ENCODE measurements at regions not wholly inside any gene's neighbourhood (a gene's known extent, or its start where the extent isn't known, plus 50 kb on each side); places are given as distances from the start of the nearest gene placed in this dataset.

- no peak for TF ChIP-seq CTCF (IDR thresholded peaks at IDR 0.05)
Measured at GRCh38 chr18:71233177-71233576, 944.3 kb downstream of the SOCS6 start.

- no peak for TF ChIP-seq CTCF (IDR thresholded peaks at IDR 0.05)
Measured at GRCh38 chr18:71223486-71223885, 934.6 kb downstream of the SOCS6 start.

- no peak for TF ChIP-seq CTCF (IDR thresholded peaks at IDR 0.05)
Measured at GRCh38 chr18:71221405-71221804, 932.6 kb downstream of the SOCS6 start.

GRCh38 chr18:71212222-71212621 lies 923.4 kb downstream of the SOCS6 start:
- TF ChIP-seq CTCF (IDR thresholded peaks at IDR 0.05) = no peak

GRCh38 chr18:71209944-71210343 lies 921.1 kb downstream of the SOCS6 start:
- TF ChIP-seq CTCF (IDR thresholded peaks at IDR 0.05) = no peak

GRCh38 chr18:71194438-71194837 lies 905.6 kb downstream of the SOCS6 start:
- no peak for TF ChIP-seq CTCF (IDR thresholded peaks at IDR 0.05)

- no peak for TF ChIP-seq CTCF (IDR thresholded peaks at IDR 0.05)
Measured at GRCh38 chr18:71189581-71189980, 900.7 kb downstream of the SOCS6 start.

- TF ChIP-seq CTCF (IDR thresholded peaks at IDR 0.05) = no peak
Measured at GRCh38 chr18:71168557-71169145, 879.8 kb downstream of the SOCS6 start.
